H9 (cell line): ENCODE measurements at regions not wholly inside any gene's neighbourhood (a gene's known extent, or its start where the extent isn't known, plus 50 kb on each side); places are given as distances from the start of the nearest gene placed in this dataset.

Experiments used
- DNase-seq: peaks from one replicate; pipeline ENCODE4 v3.0.0-alpha.2; 2017
- H2AFZ ChIP-seq: one replicate; pipeline ENCODE4 v1.6.1; 2013; ENCODE audit warnings: mild to moderate bottlenecking, low read length, control low read depth, moderate library complexity
- H2AK5ac ChIP-seq: 2 replicates; pipeline ENCODE4 v1.6.1; 2013; ENCODE audit warnings: low read length, control low read depth, mixed read lengths; ENCODE audit not compliant: insufficient read length
- H2BK120ac ChIP-seq: one replicate; pipeline ENCODE4 v1.6.1; 2013; ENCODE audit warnings: low read depth, mild to moderate bottlenecking, low read length, control low read depth, inconsistent platforms; ENCODE audit not compliant: poor library complexity, severe bottlenecking
- H2BK12ac ChIP-seq: 2 replicates; pipeline ENCODE4 v1.6.1; 2013; ENCODE audit warnings: low read length, control low read depth, mixed read lengths, low read depth; ENCODE audit not compliant: insufficient read length
- H2BK15ac ChIP-seq: 2 replicates; pipeline ENCODE4 v1.6.1; 2013; ENCODE audit warnings: low read depth, low read length, control low read depth
- H2BK20ac ChIP-seq: one replicate; pipeline ENCODE4 v1.6.1; 2013; ENCODE audit warnings: low read depth, mild to moderate bottlenecking, low read length, control low read depth, inconsistent platforms; ENCODE audit not compliant: poor library complexity, severe bottlenecking
- H2BK5ac ChIP-seq: 2 replicates; pipeline ENCODE4 v1.6.1; 2013; ENCODE audit warnings: low read length, control low read depth, mixed read lengths; ENCODE audit not compliant: insufficient read length
- H3K14ac ChIP-seq: 2 replicates; pipeline ENCODE4 v1.6.1; 2013; ENCODE audit warnings: low read length, control low read depth; ENCODE audit not compliant: insufficient read depth
- H3K18ac ChIP-seq: 2 replicates; pipeline ENCODE4 v1.6.1; 2013; ENCODE audit warnings: low read depth, mild to moderate bottlenecking, mixed read lengths, low read length, control low read depth; ENCODE audit not compliant: insufficient read length
- H3K23ac ChIP-seq: 2 replicates; pipeline ENCODE4 v1.6.1; 2013; ENCODE audit warnings: low read length, control low read depth, mixed read lengths, low read depth; ENCODE audit not compliant: insufficient read length
- H3K23me2 ChIP-seq: 2 replicates; pipeline ENCODE4 v1.6.1; 2013; ENCODE audit warnings: low read depth, mild to moderate bottlenecking, mixed read lengths, low read length, control low read depth; ENCODE audit not compliant: insufficient read length, poor library complexity, severe bottlenecking
- H3K27ac ChIP-seq: 2 replicates; pipeline ENCODE4 v1.5.1; 2013; ENCODE audit warnings: low read length, control low read depth, mixed read lengths, low read depth; ENCODE audit not compliant: insufficient read length
- H3K27me3 ChIP-seq: 2 replicates; pipeline ENCODE4 v1.6.1; 2013; ENCODE audit warnings: low read length, control low read depth, inconsistent platforms; ENCODE audit not compliant: insufficient read depth
- H3K4ac ChIP-seq: 2 replicates; pipeline ENCODE4 v1.6.1; 2013; ENCODE audit warnings: low read depth, mild to moderate bottlenecking, control low read depth, inconsistent platforms, low read length, moderate library complexity
- H3K4me1 ChIP-seq: 2 replicates; pipeline ENCODE4 v1.6.1; 2013; ENCODE audit warnings: low read length, control low read depth, inconsistent platforms; ENCODE audit not compliant: insufficient read depth
- H3K4me2 ChIP-seq: 2 replicates; pipeline ENCODE4 v1.6.1; 2013; ENCODE audit warnings: low read length, control low read depth, mixed read lengths; ENCODE audit not compliant: insufficient read length, insufficient read depth
- H3K56ac ChIP-seq: 2 replicates; pipeline ENCODE4 v1.6.1; 2013; ENCODE audit warnings: low read depth, mild to moderate bottlenecking, mixed read lengths, low read length, control low read depth; ENCODE audit not compliant: insufficient read length
- H3K79me1 ChIP-seq: 2 replicates; pipeline ENCODE4 v1.6.1; 2013; ENCODE audit warnings: low read depth, mild to moderate bottlenecking, moderate library complexity, low read length, control low read depth, inconsistent platforms; ENCODE audit not compliant: insufficient read depth, poor library complexity, severe bottlenecking
- H3K79me2 ChIP-seq: 2 replicates; pipeline ENCODE4 v1.6.1; 2013; ENCODE audit warnings: low read length, control low read depth, inconsistent platforms; ENCODE audit not compliant: insufficient read depth
- H3K9ac ChIP-seq: 2 replicates; pipeline ENCODE4 v1.6.1; 2013; ENCODE audit warnings: low read length, control low read depth, mixed read lengths; ENCODE audit not compliant: insufficient read length; ENCODE audit errors: extremely low read depth
- H3K9me3 ChIP-seq: one replicate; pipeline ENCODE4 v1.6.1; 2013; ENCODE audit warnings: low read depth, low read length, inconsistent platforms; ENCODE audit not compliant: control insufficient read depth
- H3T11ph ChIP-seq: one replicate; pipeline ENCODE4 v1.6.1; 2013; ENCODE audit warnings: mild to moderate bottlenecking, low read length, control low read depth, inconsistent platforms
- H4K20me1 ChIP-seq: one replicate; pipeline ENCODE4 v1.6.1; 2013; ENCODE audit not compliant: control insufficient read depth, insufficient read length, insufficient read depth
- H4K5ac ChIP-seq: 2 replicates; pipeline ENCODE4 v1.6.1; 2013; ENCODE audit warnings: low read depth, mild to moderate bottlenecking, mixed read lengths, low read length, control low read depth; ENCODE audit not compliant: insufficient read length
- H4K8ac ChIP-seq: replicated peaks from 2 replicates; pipeline ENCODE4 v1.6.1; 2013; ENCODE audit warnings: low read length, control low read depth, mixed read lengths, low read depth; ENCODE audit not compliant: insufficient read length
- H4K91ac ChIP-seq: 2 replicates; pipeline ENCODE4 v1.6.1; 2013; ENCODE audit warnings: low read depth, mild to moderate bottlenecking, moderate library complexity, mixed read lengths, low read length, control low read depth; ENCODE audit not compliant: insufficient read length
- H3K27ac Mint-ChIP-seq, 3 experiments: 2 replicates in 2 of 3; 3 replicates in 1 of 3; pipeline ENCODE4 v1.8.0; 2020 to 2021; ENCODE audit warnings: mixed read lengths in 3 of 3, mild to moderate bottlenecking in 1 of 3, moderate library complexity in 1 of 3
- H3K27me3 Mint-ChIP-seq: 2 replicates; pipeline ENCODE4 v1.8.0; 2021; ENCODE audit warnings: low read depth, mild to moderate bottlenecking, moderate library complexity, mixed read lengths
- H3K36me3 Mint-ChIP-seq, 3 experiments: 2 replicates in 2 of 3; 3 replicates in 1 of 3; pipeline ENCODE4 v1.8.0; 2020 to 2021; ENCODE audit warnings: low read depth in 3 of 3, mixed read lengths in 3 of 3; ENCODE audit not compliant: insufficient read depth in 1 of 3
- H3K4me1 Mint-ChIP-seq, 2 experiments: 2 replicates each; pipeline ENCODE4 v1.8.0; 2020; ENCODE audit warnings: mixed read lengths in 2 of 2
- H3K4me3 Mint-ChIP-seq, 2 experiments: 2 replicates in 1 of 2; 3 replicates in 1 of 2; pipeline ENCODE4 v1.8.0; 2020 to 2021; ENCODE audit warnings: mild to moderate bottlenecking in 2 of 2, mixed read lengths in 2 of 2, moderate library complexity in 1 of 2
- H3K9me3 Mint-ChIP-seq, 2 experiments: 2 replicates in 1 of 2; 3 replicates in 1 of 2; pipeline ENCODE4 v1.8.0; 2020; ENCODE audit warnings: mild to moderate bottlenecking in 2 of 2, mixed read lengths in 2 of 2, moderate library complexity in 1 of 2
- WGBS: extraction: QIAGEN DNeasy Blood & Tissue Kit; methylation state at CpG from one replicate; pipeline ENCODE4 v1.1.7; 2013; ENCODE audit warnings: missing lambda C conversion rate, low lambda C conversion rate, mixed read lengths; ENCODE audit not compliant: insufficient read length; ENCODE audit errors: extremely low coverage; 5-methylcytosine and 5-hydroxymethylcytosine counted together
- TF ChIP-seq, protein P1 (sequence below): fragments of 200-600 bp; sonication (generic); conservative IDR thresholded peaks from 3 replicates; pipeline ENCODE4 v1.8.0; 2021; ENCODE audit warnings: antibody characterized with exemption, mild to moderate bottlenecking

DNA sequence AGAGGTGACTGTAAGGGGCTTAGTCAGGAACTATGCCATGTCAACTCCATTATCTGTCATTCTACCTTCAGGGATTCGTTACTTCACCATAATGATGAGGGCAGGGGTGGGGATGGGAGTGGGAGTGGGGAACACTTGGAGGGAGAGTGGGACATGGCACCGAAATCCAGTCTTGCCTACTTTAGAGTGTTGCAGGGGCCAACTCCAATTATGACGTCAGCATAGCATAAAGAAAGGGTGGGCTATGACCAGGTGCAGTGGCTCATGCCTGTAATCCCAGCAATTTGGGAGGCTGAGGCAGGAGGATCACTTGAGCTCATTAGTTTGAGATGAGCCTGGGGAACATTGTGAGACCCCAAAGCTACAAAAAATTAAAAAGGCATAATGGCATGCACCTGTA is 512.2 kb downstream of the GATA3 start:
- no peak overlapping the region for H2BK5ac ChIP-seq
- H3K36me3 Mint-ChIP-seq, result no peaks in the 10 kb centered on the region
- H3K27me3 ChIP-seq, result no peaks in the 10 kb centered on the region
- H3K18ac ChIP-seq, result no peak overlapping the region
- no peaks in the 10 kb centered on the region for H3K79me1 ChIP-seq
- no peak overlapping the region for H3K23ac ChIP-seq
- H2BK12ac ChIP-seq, result no peak overlapping the region
- no peak overlapping the region for H3K4me2 ChIP-seq
- H3K27me3 Mint-ChIP-seq, result no peaks in the 10 kb centered on the region; the same call in 1 of the 2 replicates
- H3K23me2 ChIP-seq, result no peaks in the 10 kb centered on the region
- no peak overlapping the region for H3K14ac ChIP-seq
- H2AFZ ChIP-seq, result no peak overlapping the region
- H2BK120ac ChIP-seq, result no peak overlapping the region
- no peak for DNase-seq
- H2AK5ac ChIP-seq, result no peak overlapping the region
- H3K4me3 Mint-ChIP-seq, result no peak overlapping the region
- no peaks in the 10 kb centered on the region for H3K79me2 ChIP-seq
- no peak overlapping the region for H3K56ac ChIP-seq
- no peak overlapping the region for H4K5ac ChIP-seq
- TF ChIP-seq, protein P1, sequence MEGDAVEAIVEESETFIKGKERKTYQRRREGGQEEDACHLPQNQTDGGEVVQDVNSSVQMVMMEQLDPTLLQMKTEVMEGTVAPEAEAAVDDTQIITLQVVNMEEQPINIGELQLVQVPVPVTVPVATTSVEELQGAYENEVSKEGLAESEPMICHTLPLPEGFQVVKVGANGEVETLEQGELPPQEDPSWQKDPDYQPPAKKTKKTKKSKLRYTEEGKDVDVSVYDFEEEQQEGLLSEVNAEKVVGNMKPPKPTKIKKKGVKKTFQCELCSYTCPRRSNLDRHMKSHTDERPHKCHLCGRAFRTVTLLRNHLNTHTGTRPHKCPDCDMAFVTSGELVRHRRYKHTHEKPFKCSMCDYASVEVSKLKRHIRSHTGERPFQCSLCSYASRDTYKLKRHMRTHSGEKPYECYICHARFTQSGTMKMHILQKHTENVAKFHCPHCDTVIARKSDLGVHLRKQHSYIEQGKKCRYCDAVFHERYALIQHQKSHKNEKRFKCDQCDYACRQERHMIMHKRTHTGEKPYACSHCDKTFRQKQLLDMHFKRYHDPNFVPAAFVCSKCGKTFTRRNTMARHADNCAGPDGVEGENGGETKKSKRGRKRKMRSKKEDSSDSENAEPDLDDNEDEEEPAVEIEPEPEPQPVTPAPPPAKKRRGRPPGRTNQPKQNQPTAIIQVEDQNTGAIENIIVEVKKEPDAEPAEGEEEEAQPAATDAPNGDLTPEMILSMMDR, result no peak
- H2BK20ac ChIP-seq, result no peak overlapping the region
- no peak overlapping the region for H4K8ac ChIP-seq
- no peak overlapping the region for H3K9ac ChIP-seq
- H3K4me1 Mint-ChIP-seq, result no peaks in the 10 kb centered on the region
- no peak overlapping the region for H3K27ac Mint-ChIP-seq
- H3T11ph ChIP-seq, result no peak overlapping the region
- no peak overlapping the region for H2BK15ac ChIP-seq
- no peaks in the 10 kb centered on the region for H3K9me3 Mint-ChIP-seq
- no peak overlapping the region for H3K27ac ChIP-seq
- H3K4ac ChIP-seq, result no peak overlapping the region
- H4K91ac ChIP-seq, result no peak overlapping the region
- WGBS, result no CpG with 5 or more reads among the region's 3 CpGs
- no peaks in the 10 kb centered on the region for H3K9me3 ChIP-seq
- H3K4me1 ChIP-seq, result no peaks in the 10 kb centered on the region
- H4K20me1 ChIP-seq, result no peaks in the 10 kb centered on the region
